Gastroesophageal sphincter (tissue), 4 donors: ENCODE measurements at regions not wholly inside any gene's neighbourhood (a gene's known extent, or its start where the extent isn't known, plus 50 kb on each side); places are given as distances from the start of the nearest gene placed in this dataset.

Experiments
- ATAC-seq: fragments of 150-250 bp; one replicate; pipeline ENCODE4 v1.9.1; 2016; ENCODE audit warnings: mild to moderate bottlenecking, moderate library complexity
- H3K27ac ChIP-seq, 4 donors: fragments of 200-600 bp; sonication (generic) in 3 of 4; 1 replicate in 3 of 4; 2 replicates in 1 of 4; pipeline ENCODE4 v1.5.1; 2016 to 2019
- H3K27me3 ChIP-seq: fragments of 200-600 bp; sonication (generic); one replicate; pipeline ENCODE4 v1.5.1; 2019
- H3K36me3 ChIP-seq, 2 donors: fragments of 200-600 bp; sonication (generic); one replicate each; pipeline ENCODE4 v1.5.1; 2019; ENCODE audit warnings: control low read depth in 1 of 2
- H3K4me1 ChIP-seq, 3 donors: fragments of 200-600 bp; sonication (generic); 1 replicate in 2 of 3; 2 replicates in 1 of 3; pipeline ENCODE4 v1.5.1; 2016 to 2019; ENCODE audit warnings: control low read depth in 2 of 3
- H3K4me3 ChIP-seq, 2 donors: fragments of 200-600 bp; sonication (generic); one replicate each; pipeline ENCODE4 v1.5.1; 2019; ENCODE audit warnings: mild to moderate bottlenecking in 1 of 2, moderate library complexity in 1 of 2
- H3K9me3 ChIP-seq, 3 donors: fragments of 200-600 bp; sonication (generic); one replicate each; pipeline ENCODE4 v1.5.1; 2017 to 2019; ENCODE audit warnings: control low read depth in 2 of 3
- EP300 ChIP-seq: sonication (generic); formaldehyde crosslinking; IDR thresholded peaks from one replicate; pipeline ENCODE4 v1.6.1; 2017; ENCODE audit warnings: antibody characterized with exemption, mild to moderate bottlenecking
- POLR2A ChIP-seq, 2 donors: fragments of 450-650 bp; IDR thresholded peaks; one replicate each; pipeline ENCODE4 v1.6.1; 2017; ENCODE audit warnings: antibody characterized with exemption in 2 of 2, mild to moderate bottlenecking in 2 of 2, moderate library complexity in 1 of 2
- POLR2AphosphoS5 ChIP-seq: sonication (generic); formaldehyde crosslinking; IDR thresholded peaks from one replicate; pipeline ENCODE4 v1.6.1; 2017; ENCODE audit warnings: antibody characterized with exemption
- WGBS, 2 donors: methylation state at CpG; one replicate each; pipeline ENCODE4 v1.1.5; 2018; ENCODE audit warnings: low coverage in 1 of 2; 5-methylcytosine and 5-hydroxymethylcytosine counted together
- TF ChIP-seq, protein P1 (sequence below), 4 experiments: fragments of 200-600 bp in 2 of 4; fragments of 450-650 bp in 2 of 4; sonication (generic) in 1 of 4; IDR thresholded peaks; one replicate each; pipeline ENCODE4 v1.5.1; 2017 to 2019; ENCODE audit warnings: antibody characterized with exemption in 4 of 4, mild to moderate bottlenecking in 2 of 4, moderate library complexity in 2 of 4

DNA sequence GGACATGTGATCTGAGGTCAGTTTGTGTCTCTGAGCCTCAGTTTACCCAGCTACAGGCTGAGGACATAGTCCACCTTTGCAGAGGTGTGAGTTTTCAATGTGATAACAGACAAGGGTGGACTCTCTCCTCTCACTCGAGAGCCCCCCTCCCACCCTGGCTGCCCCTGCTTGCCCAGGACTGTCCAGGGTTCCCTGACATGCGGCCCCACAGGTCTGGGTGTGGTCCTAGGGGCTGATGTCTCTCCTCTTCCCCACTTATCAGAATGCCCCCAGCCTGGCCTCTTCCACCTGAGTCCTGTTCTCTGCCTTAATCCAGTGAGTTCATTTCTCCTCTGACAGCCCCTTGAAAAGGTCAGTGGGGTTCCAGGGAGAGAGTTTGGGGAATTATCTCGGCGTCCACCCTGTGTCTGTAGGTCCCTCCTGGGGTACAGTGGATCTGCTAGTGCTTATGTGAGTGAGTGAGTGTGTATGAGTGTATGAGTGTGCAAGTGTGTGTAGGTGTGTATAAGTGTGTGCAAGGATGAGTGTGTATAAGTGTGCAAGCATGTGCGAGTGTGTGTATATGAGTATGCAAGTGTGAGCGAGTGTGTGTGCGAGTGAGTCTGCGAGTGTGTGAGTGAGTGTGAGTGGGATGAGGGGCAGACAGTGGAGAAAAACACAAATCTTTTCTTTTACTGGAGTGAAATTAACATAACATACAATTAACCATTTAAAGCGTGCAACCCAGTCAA lies 175.0 kb downstream of the IRF8 start:
- TF ChIP-seq POLR2A (IDR thresholded peaks at IDR 0.05) = no peak
- no peak for TF ChIP-seq EP300
- TF ChIP-seq POLR2AphosphoS5 = no peak
- TF ChIP-seq, protein P1, sequence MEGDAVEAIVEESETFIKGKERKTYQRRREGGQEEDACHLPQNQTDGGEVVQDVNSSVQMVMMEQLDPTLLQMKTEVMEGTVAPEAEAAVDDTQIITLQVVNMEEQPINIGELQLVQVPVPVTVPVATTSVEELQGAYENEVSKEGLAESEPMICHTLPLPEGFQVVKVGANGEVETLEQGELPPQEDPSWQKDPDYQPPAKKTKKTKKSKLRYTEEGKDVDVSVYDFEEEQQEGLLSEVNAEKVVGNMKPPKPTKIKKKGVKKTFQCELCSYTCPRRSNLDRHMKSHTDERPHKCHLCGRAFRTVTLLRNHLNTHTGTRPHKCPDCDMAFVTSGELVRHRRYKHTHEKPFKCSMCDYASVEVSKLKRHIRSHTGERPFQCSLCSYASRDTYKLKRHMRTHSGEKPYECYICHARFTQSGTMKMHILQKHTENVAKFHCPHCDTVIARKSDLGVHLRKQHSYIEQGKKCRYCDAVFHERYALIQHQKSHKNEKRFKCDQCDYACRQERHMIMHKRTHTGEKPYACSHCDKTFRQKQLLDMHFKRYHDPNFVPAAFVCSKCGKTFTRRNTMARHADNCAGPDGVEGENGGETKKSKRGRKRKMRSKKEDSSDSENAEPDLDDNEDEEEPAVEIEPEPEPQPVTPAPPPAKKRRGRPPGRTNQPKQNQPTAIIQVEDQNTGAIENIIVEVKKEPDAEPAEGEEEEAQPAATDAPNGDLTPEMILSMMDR (IDR thresholded peaks at IDR 0.05) = no peak
- H3K27ac ChIP-seq = no peak overlapping the region
- H3K4me3 ChIP-seq = no peak overlapping the region
- no peaks in the 10 kb centered on the region for H3K9me3 ChIP-seq
- WGBS, 2 donors = 91 to 93% methylated on average over 4 to 7 of the region's 9 CpGs
- peaks cover 0 to 24% (median 3%) of the 10 kb centered on the region in 3 donors for H3K4me1 ChIP-seq
- no peak for ATAC-seq
- H3K27me3 ChIP-seq = no peaks in the 10 kb centered on the region
- H3K36me3 ChIP-seq = no peaks in the 10 kb centered on the region

DNA sequence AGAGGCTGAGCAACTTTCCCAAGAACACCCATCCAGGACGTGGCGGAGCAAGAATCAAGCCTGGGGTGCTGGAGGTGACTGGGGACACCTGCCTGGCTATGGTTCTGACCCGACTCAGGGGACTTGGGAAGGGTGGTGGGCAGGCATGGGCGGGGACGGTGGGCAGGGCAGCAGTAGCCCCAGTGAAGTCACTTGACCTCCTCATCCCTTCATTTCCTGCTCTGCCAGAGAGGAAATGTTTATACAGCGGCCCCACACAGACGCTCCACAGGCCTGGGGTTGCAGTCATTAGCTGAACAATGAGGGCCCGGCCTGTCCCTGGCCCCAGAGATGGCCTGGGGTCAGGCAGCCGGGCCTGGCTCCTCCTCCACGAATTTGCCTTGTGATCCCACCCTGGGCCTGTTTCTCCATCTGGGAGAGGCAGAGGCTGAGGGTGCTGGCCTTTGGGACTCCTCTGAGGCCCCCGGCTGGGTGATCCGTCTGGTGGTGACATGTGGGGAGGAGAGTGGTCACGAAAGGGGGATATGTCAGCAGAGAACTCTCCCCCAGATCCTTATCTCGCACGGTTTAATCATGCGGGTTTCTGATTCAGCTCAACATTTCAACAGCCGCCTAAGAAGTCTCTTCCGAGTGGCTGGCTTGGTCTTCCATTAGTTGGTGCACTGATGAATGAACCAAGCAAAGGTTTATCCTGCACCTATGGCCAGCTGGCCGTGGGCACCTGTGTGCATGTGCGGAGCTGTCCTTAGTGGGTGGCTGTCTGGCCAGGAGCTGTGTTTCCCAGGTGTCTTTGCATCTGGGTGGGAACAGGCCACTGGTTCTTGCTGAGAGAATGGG lies 175.9 kb downstream of the IRF8 start:
- Histone ChIP-seq H3K4me3 (no peak overlapping the region), H3K9me3 (no peaks in the 10 kb centered on the region), H3K27ac (no peak overlapping the region), H3K27me3 (no peaks in the 10 kb centered on the region), H3K36me3 (no peaks in the 10 kb centered on the region), H3K4me1 (peaks cover 0 to 24% (median 3%) of the 10 kb centered on the region in 3 donors)
- WGBS, 2 donors = 78 to 80% methylated on average over 3 to 13 of the region's 20 CpGs
- no peak for TF ChIP-seq POLR2A (IDR thresholded peaks at IDR 0.05)
- TF ChIP-seq EP300 = no peak
- no peak for TF ChIP-seq POLR2AphosphoS5
- TF ChIP-seq, protein P1 (IDR thresholded peaks at IDR 0.05) = no peak
- no peak for ATAC-seq

DNA sequence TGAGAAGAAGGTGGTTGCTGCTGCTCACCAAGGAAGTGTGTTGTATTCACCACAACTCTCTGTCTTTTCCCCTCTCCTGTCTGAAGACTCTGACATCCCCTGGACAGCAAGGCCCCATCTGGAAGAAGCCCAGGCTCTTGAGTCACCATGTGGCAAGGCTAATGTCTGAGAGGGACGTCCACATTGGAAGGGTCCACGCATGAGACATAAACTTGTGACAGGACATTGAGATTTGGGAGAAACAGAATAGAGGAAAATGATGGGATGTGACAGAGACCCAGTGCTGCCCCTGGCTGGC lies 176.5 kb downstream of the IRF8 start:
- H3K27ac ChIP-seq = no peak overlapping the region
- H3K9me3 ChIP-seq = no peaks in the 10 kb centered on the region
- 40% methylated on average over 1 of the region's 2 CpGs; no CpG with 5 or more reads in 1 of the 2 donors for whole genome bisulfite sequencing, 2 donors
- no peaks in the 10 kb centered on the region for H3K27me3 ChIP-seq
- H3K4me1 ChIP-seq = peaks cover 0 to 18% (median 3%) of the 10 kb centered on the region in 3 donors
- no peak overlapping the region for H3K4me3 ChIP-seq
- ATAC-seq = no peak
- TF ChIP-seq POLR2A (IDR thresholded peaks at IDR 0.05) (no peak), EP300 (no peak), POLR2AphosphoS5 (no peak)
- TF ChIP-seq, protein P1 (IDR thresholded peaks at IDR 0.05) = no peak
- no peaks in the 10 kb centered on the region for H3K36me3 ChIP-seq

DNA sequence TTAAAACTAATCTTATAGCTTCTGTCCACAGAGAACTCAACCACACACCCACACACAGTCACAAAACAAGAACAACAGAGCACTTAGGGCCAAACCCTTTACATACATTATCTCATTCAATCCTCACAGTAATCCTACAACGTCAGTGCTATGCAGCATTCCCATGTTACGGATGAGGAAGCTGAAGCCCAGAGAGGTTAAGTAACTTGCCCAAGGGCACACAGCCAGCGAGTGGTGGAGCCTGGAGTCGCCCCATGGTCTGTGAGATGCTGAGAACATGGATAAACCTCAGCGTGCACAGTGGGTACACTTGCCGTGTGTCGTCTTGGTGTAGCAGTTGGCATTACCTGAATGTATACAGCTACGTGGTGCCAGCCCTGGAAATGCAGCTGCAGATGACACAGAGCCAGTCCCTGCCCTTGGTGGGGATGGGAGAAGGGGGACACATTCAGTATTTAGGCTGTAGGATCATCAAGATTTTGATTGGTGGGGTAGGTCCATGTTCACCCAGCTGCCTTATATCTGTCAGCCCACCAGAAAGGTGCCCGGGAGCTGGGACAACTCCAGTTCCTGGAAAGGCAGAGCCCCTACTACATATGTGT lies 177.0 kb downstream of the IRF8 start:
- Histone ChIP-seq H3K27ac (no peak overlapping the region), H3K27me3 (no peaks in the 10 kb centered on the region), H3K4me1 (peaks cover 0 to 13% (median 3%) of the 10 kb centered on the region in 3 donors), H3K4me3 (no peak overlapping the region), H3K36me3 (no peaks in the 10 kb centered on the region), H3K9me3 (no peaks in the 10 kb centered on the region)
- TF ChIP-seq EP300 (no peak), POLR2A (IDR thresholded peaks at IDR 0.05) (no peak), POLR2AphosphoS5 (no peak)
- TF ChIP-seq, protein P1 (IDR thresholded peaks at IDR 0.05) = no peak
- 65 to 100% methylated on average over 1 to 4 of the region's 9 CpGs for WGBS, 2 donors
- no peak for ATAC-seq
